NB4 (cell line): ENCODE measurements at regions not wholly inside any gene's neighbourhood (a gene's known extent, or its start where the extent isn't known, plus 50 kb on each side); places are given as distances from the start of the nearest gene placed in this dataset.

Source experiments
- DNase-seq: peaks from one replicate; pipeline ENCODE4 v3.0.0; 2010; ENCODE audit warnings: low read depth
- H3K4me3 ChIP-seq: one replicate; pipeline ENCODE4 v1.5.1; 2011; ENCODE audit warnings: mild to moderate bottlenecking, low read depth, low read length, moderate library complexity
- MYC ChIP-seq: IDR thresholded peaks from 2 replicates; pipeline ENCODE4 v1.6.1; 2011; ENCODE audit warnings: low read depth, low read length
- POLR2A ChIP-seq: IDR thresholded peaks from 2 replicates; pipeline ENCODE4 v1.6.1; 2011; ENCODE audit warnings: mild to moderate bottlenecking; ENCODE audit not compliant: insufficient read length; ENCODE audit errors: extremely low read depth
- TF ChIP-seq, protein P1 (sequence below): IDR thresholded peaks from 2 replicates; pipeline ENCODE4 v1.6.1; 2011; ENCODE audit warnings: low read depth, low read length
- TF ChIP-seq, protein P2 (sequence below): IDR thresholded peaks from one replicate; pipeline ENCODE4 v1.5.1; 2012; ENCODE audit warnings: low read depth, low read length

DNA sequence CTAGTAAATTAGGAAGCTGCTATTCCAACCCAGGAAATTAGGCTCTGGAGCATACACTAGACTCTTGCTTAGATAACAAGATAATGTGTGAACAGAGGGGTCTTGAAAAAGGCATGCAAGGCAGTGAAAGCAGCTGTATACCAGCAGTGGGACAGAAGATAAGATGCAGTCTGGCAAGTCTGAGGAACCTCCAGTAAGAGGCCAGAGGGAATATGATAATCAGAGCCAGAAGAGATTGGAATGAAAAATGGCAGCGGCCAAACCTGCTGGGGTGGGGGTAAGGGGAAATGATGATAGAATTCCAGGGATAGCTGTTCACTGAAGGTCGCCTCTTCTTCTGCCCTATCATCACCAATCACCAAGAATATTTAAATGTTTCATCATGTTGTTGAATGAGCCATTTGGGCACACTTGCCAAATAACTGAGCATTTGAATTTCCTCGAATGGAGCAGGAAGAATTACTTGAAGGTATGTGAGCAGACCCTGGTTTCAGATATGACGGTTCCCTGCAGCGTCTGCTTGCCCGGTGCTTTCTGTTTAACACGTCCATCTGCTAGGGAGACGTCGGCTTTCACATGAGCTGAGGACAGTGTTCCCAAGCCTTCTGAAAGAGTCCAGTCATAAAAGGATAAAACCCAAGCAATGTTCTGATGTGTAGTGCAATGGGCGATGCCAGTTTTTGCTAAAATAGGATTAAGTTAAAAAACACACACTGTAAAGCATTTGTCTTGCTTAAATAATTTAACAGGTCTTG is 173.3 kb downstream of the RWDD3 start:
- DNase-seq = no peak
- TF ChIP-seq, protein P1, sequence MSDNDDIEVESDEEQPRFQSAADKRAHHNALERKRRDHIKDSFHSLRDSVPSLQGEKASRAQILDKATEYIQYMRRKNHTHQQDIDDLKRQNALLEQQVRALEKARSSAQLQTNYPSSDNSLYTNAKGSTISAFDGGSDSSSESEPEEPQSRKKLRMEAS = no peak
- TF ChIP-seq, protein P2, sequence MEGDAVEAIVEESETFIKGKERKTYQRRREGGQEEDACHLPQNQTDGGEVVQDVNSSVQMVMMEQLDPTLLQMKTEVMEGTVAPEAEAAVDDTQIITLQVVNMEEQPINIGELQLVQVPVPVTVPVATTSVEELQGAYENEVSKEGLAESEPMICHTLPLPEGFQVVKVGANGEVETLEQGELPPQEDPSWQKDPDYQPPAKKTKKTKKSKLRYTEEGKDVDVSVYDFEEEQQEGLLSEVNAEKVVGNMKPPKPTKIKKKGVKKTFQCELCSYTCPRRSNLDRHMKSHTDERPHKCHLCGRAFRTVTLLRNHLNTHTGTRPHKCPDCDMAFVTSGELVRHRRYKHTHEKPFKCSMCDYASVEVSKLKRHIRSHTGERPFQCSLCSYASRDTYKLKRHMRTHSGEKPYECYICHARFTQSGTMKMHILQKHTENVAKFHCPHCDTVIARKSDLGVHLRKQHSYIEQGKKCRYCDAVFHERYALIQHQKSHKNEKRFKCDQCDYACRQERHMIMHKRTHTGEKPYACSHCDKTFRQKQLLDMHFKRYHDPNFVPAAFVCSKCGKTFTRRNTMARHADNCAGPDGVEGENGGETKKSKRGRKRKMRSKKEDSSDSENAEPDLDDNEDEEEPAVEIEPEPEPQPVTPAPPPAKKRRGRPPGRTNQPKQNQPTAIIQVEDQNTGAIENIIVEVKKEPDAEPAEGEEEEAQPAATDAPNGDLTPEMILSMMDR = no peak
- TF ChIP-seq POLR2A (no peak), MYC (no peak)
- H3K4me3 ChIP-seq = no peak overlapping the region

- H3K4me3 ChIP-seq = no peak overlapping the region
- TF ChIP-seq MYC = no peak
- TF ChIP-seq POLR2A = no peak
- TF ChIP-seq, protein P1 = no peak
- TF ChIP-seq, protein P2 = no peak
- no peak for DNase-seq
Measured at GRCh38 chr1:95407886-95408291, 173.9 kb downstream of the RWDD3 start.

DNA sequence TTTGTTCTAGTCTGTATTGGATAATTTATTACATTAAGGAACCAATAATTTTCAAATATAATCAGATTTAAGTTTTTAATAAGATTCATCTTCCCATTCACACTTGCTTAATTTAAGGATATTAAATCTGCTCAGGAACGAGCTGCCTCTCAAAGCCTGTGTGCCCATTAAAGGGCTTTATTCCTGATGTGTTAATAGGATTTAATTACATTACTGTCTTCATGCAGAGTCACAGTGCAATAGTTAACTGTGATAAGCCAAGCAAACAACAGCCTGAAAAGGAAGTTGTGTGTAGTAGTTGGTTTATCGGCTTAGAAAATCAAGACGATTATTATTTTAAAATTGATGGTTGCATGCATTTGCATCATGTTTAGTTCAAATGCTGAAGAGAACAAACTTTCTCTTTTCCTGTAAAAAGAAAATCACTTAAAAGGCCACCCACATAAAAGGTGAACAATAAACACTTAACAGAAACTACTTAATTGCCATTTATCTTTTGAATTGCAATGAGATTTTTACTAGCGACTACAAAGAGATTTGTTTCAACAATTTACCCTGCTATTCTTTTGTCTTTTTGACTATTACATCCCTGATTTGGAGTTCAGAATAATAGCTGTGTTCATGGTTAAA is 174.6 kb downstream of the RWDD3 start:
- DNase-seq = no peak
- TF ChIP-seq MYC (no peak), POLR2A (no peak)
- TF ChIP-seq, protein P1 = no peak
- TF ChIP-seq, protein P2 = no peak
- no peak overlapping the region for H3K4me3 ChIP-seq

DNA sequence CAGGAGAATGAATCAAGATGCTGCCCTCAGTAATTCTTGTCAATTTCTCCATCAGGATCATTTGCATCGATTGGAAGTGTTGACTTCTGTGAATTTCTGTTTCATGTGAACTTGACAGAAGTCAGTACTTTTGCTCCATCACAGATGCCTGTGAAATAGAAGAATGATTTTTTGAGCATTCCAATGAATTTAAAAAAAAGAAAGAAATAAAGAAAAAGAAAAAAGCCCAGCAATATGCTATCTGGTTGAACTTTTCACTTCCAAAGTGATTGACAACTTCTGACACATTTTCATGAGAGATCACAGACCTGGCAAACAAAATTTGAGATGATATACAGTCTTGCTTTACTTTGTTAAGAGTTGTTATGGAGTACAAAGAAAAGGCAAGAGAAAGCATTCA is 175.3 kb downstream of the RWDD3 start:
- no peak for DNase-seq
- no peak overlapping the region for H3K4me3 ChIP-seq
- TF ChIP-seq POLR2A (no peak), MYC (no peak)
- TF ChIP-seq, protein P2 = no peak
- TF ChIP-seq, protein P1 = no peak

- no peak for DNase-seq
- TF ChIP-seq, protein P2 = no peak
- TF ChIP-seq, protein P1 = no peak
- TF ChIP-seq POLR2A (no peak), MYC (no peak)
- no peak overlapping the region for H3K4me3 ChIP-seq
Measured at GRCh38 chr1:95409901-95410300, 175.9 kb downstream of the RWDD3 start.
